HEK293T (cell line): ENCODE measurements at regions not wholly inside any gene's neighbourhood (a gene's known extent, or its start where the extent isn't known, plus 50 kb on each side); places are given as distances from the start of the nearest gene placed in this dataset.

Experiments used
- CTCF ChIA-PET: fragments of 350-600 bp; formaldehyde crosslinking; extraction: SDS; loops from one replicate; lab custom pipeline; 2021; ENCODE audit warnings: antibody characterized with exemption, inconsistent platforms; lab: Yijun Ruan, JAX
- POLR2A ChIA-PET: fragments of 350-600 bp; formaldehyde crosslinking; extraction: SDS; loops from one replicate; lab custom pipeline; 2020; ENCODE audit warnings: antibody characterized with exemption, inconsistent platforms; lab: Yijun Ruan, JAX
- DNase-seq: peaks from one replicate; pipeline ENCODE4 v3.0.0; 2012; ENCODE audit warnings: mixed read lengths; ENCODE audit errors: extremely low spot score
- ARNT ChIP-seq: fragments of 450-650 bp; IDR thresholded peaks from 2 replicates; pipeline ENCODE4 v1.6.1; 2017; ENCODE audit warnings: mild to moderate bottlenecking
- BHLHE40 ChIP-seq: fragments of 450-650 bp; IDR thresholded peaks from 2 replicates; pipeline ENCODE4 v1.6.1; 2016; ENCODE audit warnings: mild to moderate bottlenecking, moderate library complexity, borderline replicate concordance
- CTBP1 ChIP-seq: fragments of 450-650 bp; IDR thresholded peaks from 2 replicates; pipeline ENCODE4 v1.6.1; 2016; ENCODE audit warnings: borderline replicate concordance
- ELF4 ChIP-seq: fragments of 450-650 bp; IDR thresholded peaks from 2 replicates; pipeline ENCODE4 v1.6.1; 2017; ENCODE audit warnings: antibody characterized with exemption
- FOXA1 ChIP-seq: fragments of 450-650 bp; IDR thresholded peaks from 2 replicates; pipeline ENCODE4 v1.6.1; 2016; ENCODE audit warnings: mild to moderate bottlenecking
- FOXK2 ChIP-seq: fragments of 450-650 bp; IDR thresholded peaks from 2 replicates; pipeline ENCODE4 v1.6.1; 2016; ENCODE audit warnings: mild to moderate bottlenecking
- FOXM1 ChIP-seq: fragments of 450-650 bp; IDR thresholded peaks from 2 replicates; pipeline ENCODE4 v1.6.1; 2017; ENCODE audit warnings: mild to moderate bottlenecking, borderline replicate concordance
- HDGF ChIP-seq: fragments of 450-650 bp; IDR thresholded peaks from 2 replicates; pipeline ENCODE4 v1.6.1; 2017; ENCODE audit warnings: antibody characterized with exemption, borderline replicate concordance
- L3MBTL2 ChIP-seq: fragments of 450-650 bp; conservative IDR thresholded peaks from 2 replicates; pipeline ENCODE4 v1.6.1; 2016; ENCODE audit warnings: mild to moderate bottlenecking
- LEF1 ChIP-seq: fragments of 450-650 bp; IDR thresholded peaks from 2 replicates; pipeline ENCODE4 v1.6.1; 2017; ENCODE audit warnings: mild to moderate bottlenecking, borderline replicate concordance
- NFRKB ChIP-seq: fragments of 450-650 bp; IDR thresholded peaks from 2 replicates; pipeline ENCODE4 v1.6.1; 2016; ENCODE audit warnings: mild to moderate bottlenecking, moderate library complexity
- PKNOX1 ChIP-seq: fragments of 450-650 bp; IDR thresholded peaks from 2 replicates; pipeline ENCODE4 v1.6.1; 2016
- SP1 ChIP-seq: fragments of 450-650 bp; IDR thresholded peaks from 2 replicates; pipeline ENCODE4 v1.6.1; 2017
- SUZ12 ChIP-seq: fragments of 450-650 bp; IDR thresholded peaks from 2 replicates; pipeline ENCODE4 v1.6.1; 2016; ENCODE audit warnings: mild to moderate bottlenecking
- TARDBP ChIP-seq: fragments of 450-650 bp; IDR thresholded peaks from 2 replicates; pipeline ENCODE4 v1.6.1; 2016
- ZNF384 ChIP-seq: fragments of 450-650 bp; IDR thresholded peaks from 2 replicates; pipeline ENCODE4 v1.6.1; 2016

DNA sequence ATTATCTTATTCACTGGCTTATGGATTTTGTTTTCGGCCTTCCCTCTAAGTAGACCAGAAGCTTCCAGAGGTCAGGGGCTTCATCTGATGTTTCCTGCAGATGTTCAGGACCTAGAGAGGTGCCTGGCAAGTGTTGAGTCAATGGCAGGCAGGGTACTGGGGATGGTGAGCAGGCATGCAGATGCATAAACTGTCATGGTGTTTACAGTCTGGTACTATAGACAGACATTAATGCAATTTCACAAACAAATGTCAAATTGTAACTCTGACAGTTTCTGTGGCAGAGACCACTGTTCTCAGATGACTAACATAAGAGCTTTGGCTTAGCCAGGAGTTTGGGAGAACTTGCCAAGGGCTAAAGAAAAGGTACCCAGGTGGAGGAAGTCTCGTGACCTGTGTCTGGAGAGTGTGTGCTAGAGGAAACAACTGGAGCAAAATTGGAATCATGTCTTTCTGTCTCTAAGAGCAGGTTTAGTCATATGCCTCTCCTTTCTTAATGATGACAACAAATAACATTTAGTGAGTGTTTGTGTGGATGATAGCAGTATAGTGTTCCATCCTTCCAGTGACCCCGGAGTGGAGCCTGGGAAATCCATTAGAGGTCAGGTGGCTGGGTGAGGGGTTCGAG is 53.7 kb upstream of the TRAK1 start:
- POLR2A ChIA-PET = no interaction called here
- TF ChIP-seq ZNF384 (no peak), NFRKB (no peak), L3MBTL2 (no peak), FOXM1 (no peak), ELF4 (no peak), HDGF (no peak), BHLHE40 (no peak), CTBP1 (no peak), FOXK2 (no peak), TARDBP (no peak), ARNT (no peak), PKNOX1 (no peak), LEF1 (no peak), FOXA1 (no peak), SUZ12 (no peak), SP1 (no peak)
- CTCF ChIA-PET = no interaction called here
- no peak for DNase-seq

DNA sequence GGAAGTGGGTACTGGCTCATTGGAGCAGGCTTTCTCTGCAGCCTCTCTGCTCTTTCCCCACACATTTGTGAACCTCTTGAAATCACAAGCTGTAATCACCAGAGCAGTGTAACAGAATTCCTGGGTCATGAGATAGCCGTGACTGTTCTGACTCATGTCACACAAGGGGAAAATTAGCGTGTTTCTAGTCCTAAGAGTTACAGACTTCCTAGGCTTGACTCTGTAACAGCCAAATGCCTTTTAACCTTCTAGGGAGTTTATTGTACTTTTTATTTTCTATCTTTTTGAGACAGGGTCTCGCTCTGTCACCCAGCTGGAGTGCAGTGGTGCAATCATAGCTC is 54.7 kb upstream of the TRAK1 start:
- no peak for DNase-seq
- POLR2A ChIA-PET = interaction anchor here (1.1 kb wide), 1 partner anchor 24 kb away, joined by 4 read pairs; no protein-coding TSS in a partner anchor
- TF ChIP-seq TARDBP (no peak), CTBP1 (no peak), PKNOX1 (no peak), ARNT (no peak), BHLHE40 (no peak), NFRKB (no peak), SP1 (no peak), ZNF384 (no peak), FOXM1 (no peak), HDGF (no peak), FOXK2 (no peak)
- CTCF ChIA-PET = no interaction called here

DNA sequence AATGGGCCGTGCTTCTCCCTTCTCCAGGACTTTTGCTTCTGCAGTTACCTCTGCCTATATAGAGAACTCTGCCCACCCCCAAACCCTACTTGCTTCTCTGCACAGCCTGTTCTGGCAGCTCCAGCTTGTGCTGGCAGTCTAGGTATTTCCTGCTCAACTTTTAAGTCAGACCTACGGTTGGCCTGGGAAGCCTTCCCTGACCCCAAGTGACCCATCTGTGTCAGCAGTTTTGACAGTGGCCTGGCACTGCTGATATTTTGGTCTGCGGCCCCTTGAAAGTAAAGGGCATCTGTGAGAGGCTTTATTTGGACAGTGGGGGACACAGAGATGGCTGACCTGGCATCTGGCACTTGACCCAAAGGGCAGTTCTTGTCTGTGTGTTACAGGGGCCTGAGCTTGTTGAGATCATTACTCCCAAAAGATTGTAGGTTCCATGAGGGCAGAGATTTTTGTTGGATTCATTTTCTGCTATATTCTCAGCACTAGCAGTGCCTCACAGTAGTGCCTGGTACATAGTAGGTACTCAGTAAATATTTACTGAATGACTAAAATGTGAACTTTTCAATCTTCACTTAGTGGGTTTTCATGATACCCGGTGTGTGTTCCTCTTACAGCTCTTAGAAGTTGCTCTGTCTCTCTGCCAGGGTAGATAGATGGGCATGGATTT is 55.2 kb upstream of the TRAK1 start:
- TF ChIP-seq FOXA1 (no peak), ZNF384 (no peak), TARDBP (no peak), ARNT (no peak), HDGF (no peak), SUZ12 (no peak), NFRKB (no peak), PKNOX1 (no peak), LEF1 (no peak), FOXM1 (no peak), FOXK2 (no peak), L3MBTL2 (no peak), ELF4 (no peak), SP1 (no peak), CTBP1 (no peak), BHLHE40 (no peak)
- POLR2A ChIA-PET = interaction anchor here (1.1 kb wide), 1 partner anchor 23 kb away, joined by 4 read pairs; no protein-coding TSS in a partner anchor
- CTCF ChIA-PET = no interaction called here
- DNase-seq = no peak

DNA sequence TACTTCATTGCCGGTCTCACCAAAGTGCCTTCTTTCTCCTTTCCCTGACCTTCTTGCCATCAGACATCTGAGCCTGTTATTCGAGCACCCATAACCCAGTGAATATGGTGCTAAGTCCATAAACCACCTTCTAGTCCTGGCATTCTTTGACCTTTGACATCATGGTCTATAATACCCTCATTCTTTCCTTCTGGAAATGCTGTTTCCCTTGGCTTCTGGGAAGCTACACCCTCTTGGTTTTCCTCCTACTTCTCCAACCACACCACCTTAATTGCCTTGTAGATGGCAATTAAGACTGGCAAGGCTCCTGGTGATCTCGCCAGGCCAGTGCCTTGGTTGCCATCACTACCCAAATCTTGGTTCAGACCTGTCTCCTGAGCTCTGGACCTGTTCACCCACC is 56.1 kb upstream of the TRAK1 start:
- POLR2A ChIA-PET = interaction anchor here (0.9 kb wide), 1 partner anchor 9 kb away, joined by 3 read pairs; no protein-coding TSS in a partner anchor
- no peak for DNase-seq
- TF ChIP-seq SP1 (no peak), ELF4 (no peak), FOXA1 (no peak), ZNF384 (no peak), PKNOX1 (no peak), LEF1 (no peak), NFRKB (no peak), CTBP1 (no peak), HDGF (no peak), SUZ12 (no peak)
- CTCF ChIA-PET = interaction anchor here (1.4 kb wide), 1 partner anchor 65 kb away, joined by 3 read pairs; no protein-coding TSS in a partner anchor

DNA sequence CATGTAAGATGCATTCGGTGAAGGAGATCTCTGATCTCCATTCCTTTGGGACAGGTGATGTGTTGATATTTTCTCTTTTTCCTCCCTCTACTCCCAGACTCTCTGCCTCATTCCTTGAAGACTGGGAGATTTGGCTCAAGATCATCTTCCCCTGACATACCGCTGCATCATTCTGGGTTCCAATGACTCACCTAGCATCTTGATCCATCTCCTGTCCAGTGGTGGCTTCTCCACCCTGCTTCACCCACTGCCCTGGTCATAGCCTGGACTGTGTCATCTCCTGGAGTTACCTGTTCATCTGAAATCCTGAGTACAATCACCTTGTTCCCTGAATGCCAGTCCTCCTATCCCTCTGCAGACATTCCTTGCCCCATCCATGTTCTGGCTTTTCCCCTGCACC is 57.4 kb upstream of the TRAK1 start:
- no peak for DNase-seq
- ChIA-PET POLR2A (no interaction called here), CTCF (no interaction called here)
- no peak for TF ChIP-seq FOXK2
- no peak for TF ChIP-seq FOXM1
- TF ChIP-seq ARNT = no peak
- no peak for TF ChIP-seq PKNOX1
- no peak for TF ChIP-seq NFRKB
